Left kidney (tissue), 1 donor: ENCODE measurements at regions not wholly inside any gene's neighbourhood (a gene's known extent, or its start where the extent isn't known, plus 50 kb on each side); places are given as distances from the start of the nearest gene placed in this dataset.

Experiments used
- DNase-seq: peaks from one replicate; pipeline ENCODE4 v3.0.0-alpha.2; 2013

GRCh38 chr2:38203446-38203810 is 127.5 kb upstream of the CYP1B1 start:
- no peak for DNase-seq

GRCh38 chr2:38202713-38203445 is 126.9 kb upstream of the CYP1B1 start:
- DNase-seq, result no peak

GRCh38 chr2:38201784-38202183 is 125.8 kb upstream of the CYP1B1 start:
- no peak for DNase-seq

- DNase-seq, result peak; percentile 76
Measured at GRCh38 chr2:38200598-38200997, 124.6 kb upstream of the CYP1B1 start.

GRCh38 chr2:38199127-38199526 is 123.2 kb upstream of the CYP1B1 start:
- no peak for DNase-seq

- DNase-seq, result no peak
Measured at GRCh38 chr2:38194751-38195150, 118.8 kb upstream of the CYP1B1 start.

GRCh38 chr2:38192976-38193375 is 117.0 kb upstream of the CYP1B1 start:
- no peak for DNase-seq

- no peak for DNase-seq
Measured at GRCh38 chr2:38192046-38192445, 116.1 kb upstream of the CYP1B1 start.

GRCh38 chr2:38191516-38191915 is 115.6 kb upstream of the CYP1B1 start:
- DNase-seq, result no peak

GRCh38 chr2:38190542-38191218 is 114.7 kb upstream of the CYP1B1 start:
- no peak for DNase-seq

GRCh38 chr2:38187541-38188011 is 111.6 kb upstream of the CYP1B1 start:
- no peak for DNase-seq

GRCh38 chr2:38185012-38185491 is 109.1 kb upstream of the CYP1B1 start:
- DNase-seq, result no peak

GRCh38 chr2:38182492-38183003 is 106.6 kb upstream of the CYP1B1 start:
- DNase-seq, result peak; percentile 48

GRCh38 chr2:38181806-38182491 is 106.0 kb upstream of the CYP1B1 start:
- DNase-seq, result no peak

GRCh38 chr2:38180754-38181153 is 104.8 kb upstream of the CYP1B1 start:
- no peak for DNase-seq

- DNase-seq, result no peak
Measured at GRCh38 chr2:38178556-38179419, 102.8 kb upstream of the CYP1B1 start.

GRCh38 chr2:38178119-38178518 is 102.2 kb upstream of the CYP1B1 start:
- DNase-seq, result no peak

GRCh38 chr2:38176619-38177021 is 100.7 kb upstream of the CYP1B1 start:
- no peak for DNase-seq

GRCh38 chr2:38174646-38175423 is 98.9 kb upstream of the CYP1B1 start:
- peak; percentile 55 for DNase-seq

GRCh38 chr2:38174131-38174530 is 98.2 kb upstream of the CYP1B1 start:
- no peak for DNase-seq

- DNase-seq, result no peak
Measured at GRCh38 chr2:38173683-38174082, 97.7 kb upstream of the CYP1B1 start.
